Panc1 (cell line): ENCODE measurements at regions not wholly inside any gene's neighbourhood (a gene's known extent, or its start where the extent isn't known, plus 50 kb on each side); places are given as distances from the start of the nearest gene placed in this dataset.

Experiments used
- CTCF ChIP-seq: fragments of 450-650 bp; IDR thresholded peaks from 2 replicates; pipeline ENCODE4 v1.5.1; 2017; ENCODE audit warnings: mild to moderate bottlenecking
- POLR2AphosphoS5 ChIP-seq: IDR thresholded peaks from 2 replicates; pipeline ENCODE4 v1.6.1; 2012; ENCODE audit warnings: mild to moderate bottlenecking, low read depth, low read length, moderate library complexity
- REST ChIP-seq, 2 experiments: IDR thresholded peaks; 2 replicates each; pipeline ENCODE4 v1.6.1; 2011 to 2012; ENCODE audit warnings: low read depth in 2 of 2, control low read depth in 1 of 2, low read length in 1 of 2, mild to moderate bottlenecking in 1 of 2, moderate library complexity in 1 of 2; ENCODE audit not compliant: insufficient read depth in 1 of 2
- SIN3A ChIP-seq: IDR thresholded peaks from 2 replicates; pipeline ENCODE4 v1.6.1; 2012; ENCODE audit warnings: low read depth, mild to moderate bottlenecking, low read length, moderate library complexity, borderline replicate concordance; ENCODE audit not compliant: insufficient read depth
- TCF7L2 ChIP-seq: IDR thresholded peaks from 2 replicates; pipeline ENCODE4 v1.6.1; 2011; ENCODE audit warnings: mild to moderate bottlenecking, low read depth, low read length, inconsistent platforms

- TF ChIP-seq POLR2AphosphoS5 (no peak), TCF7L2 (no peak), CTCF (no peak), REST (IDR thresholded peaks at IDR 0.05; ENCODE audit: insufficient read depth in 1 of 2, low read depth in 2 of 2, low read length in 1 of 2) (no peak), SIN3A (no peak)
Measured at GRCh38 chr20:21862259-21862946, 156.9 kb downstream of the PAX1 start.
